ENCODE measurements at regions not wholly inside any gene's neighbourhood (a gene's known extent, or its start where the extent isn't known, plus 50 kb on each side); places are given as distances from the start of the nearest gene placed in this dataset.

GRCh38 chr9:119027901-119028699 lies 341.1 kb downstream of the BRINP1 start:
- TF ChIP-seq FOXP2 (optimal IDR thresholded peaks at IDR 0.05; ENCODE audit: borderline replicate concordance, extremely low read depth, extremely low read length, insufficient read depth) (no peak), REST (IDR thresholded peaks at IDR 0.05; ENCODE audit: insufficient read depth in 1 of 2, low read depth in 2 of 2, low read length in 2 of 2) (no peak), TAF1 (IDR thresholded peaks at IDR 0.05; ENCODE audit: borderline replicate concordance, insufficient read depth, low read length) (no peak), SIN3A (IDR thresholded peaks at IDR 0.05; ENCODE audit: borderline replicate concordance, insufficient read depth, low read length) (no peak), POLR2AphosphoS5 (IDR thresholded peaks at IDR 0.05; ENCODE audit: low read depth, low read length) (no peak)

- no peak for TF ChIP-seq REST (IDR thresholded peaks at IDR 0.05; ENCODE audit: insufficient read depth in 1 of 2, low read depth in 2 of 2, low read length in 2 of 2)
- TF ChIP-seq SIN3A (IDR thresholded peaks at IDR 0.05; ENCODE audit: borderline replicate concordance, insufficient read depth, low read length): no peak
- TF ChIP-seq FOXP2 (optimal IDR thresholded peaks at IDR 0.05; ENCODE audit: borderline replicate concordance, extremely low read depth, extremely low read length, insufficient read depth): no peak
Measured at GRCh38 chr9:119029886-119030285, 339.3 kb downstream of the BRINP1 start.

- TF ChIP-seq POLR2AphosphoS5 (IDR thresholded peaks at IDR 0.05; ENCODE audit: low read depth, low read length): no peak
- no peak for TF ChIP-seq SIN3A (IDR thresholded peaks at IDR 0.05; ENCODE audit: borderline replicate concordance, insufficient read depth, low read length)
- no peak for TF ChIP-seq REST (IDR thresholded peaks at IDR 0.05; ENCODE audit: insufficient read depth in 1 of 2, low read depth in 2 of 2, low read length in 2 of 2)
- TF ChIP-seq TAF1 (IDR thresholded peaks at IDR 0.05; ENCODE audit: borderline replicate concordance, insufficient read depth, low read length): no peak
- no peak for TF ChIP-seq FOXP2 (optimal IDR thresholded peaks at IDR 0.05; ENCODE audit: borderline replicate concordance, extremely low read depth, extremely low read length, insufficient read depth)
Measured at GRCh38 chr9:119033596-119033995, 335.6 kb downstream of the BRINP1 start.

GRCh38 chr9:119036969-119037368 lies 332.3 kb downstream of the BRINP1 start:
- TF ChIP-seq SIN3A (IDR thresholded peaks at IDR 0.05; ENCODE audit: borderline replicate concordance, insufficient read depth, low read length): no peak
- no peak for TF ChIP-seq REST (IDR thresholded peaks at IDR 0.05; ENCODE audit: insufficient read depth in 1 of 2, low read depth in 2 of 2, low read length in 2 of 2)
- TF ChIP-seq TAF1 (IDR thresholded peaks at IDR 0.05; ENCODE audit: borderline replicate concordance, insufficient read depth, low read length): no peak
- no peak for TF ChIP-seq FOXP2 (optimal IDR thresholded peaks at IDR 0.05; ENCODE audit: borderline replicate concordance, extremely low read depth, extremely low read length, insufficient read depth)
- no peak for TF ChIP-seq POLR2AphosphoS5 (IDR thresholded peaks at IDR 0.05; ENCODE audit: low read depth, low read length)
